ENCODE measurements at regions not wholly inside any gene's neighbourhood (a gene's known extent, or its start where the extent isn't known, plus 50 kb on each side); places are given as distances from the start of the nearest gene placed in this dataset.

GRCh38 chr6:71476371-71476770 lies 187.8 kb downstream of the OGFRL1 start:
- TF ChIP-seq CTCF (IDR thresholded peaks at IDR 0.05; ENCODE audit: low read depth, low read length): no peak
- no peak for TF ChIP-seq POLR2A (IDR thresholded peaks at IDR 0.05; ENCODE audit: extremely low read depth, insufficient read length)
- no peak for TF ChIP-seq MYC (IDR thresholded peaks at IDR 0.05; ENCODE audit: low read depth, low read length)
- TF ChIP-seq MAX (IDR thresholded peaks at IDR 0.05; ENCODE audit: low read depth, low read length): no peak
